Panc1 (cell line): ENCODE measurements at regions not wholly inside any gene's neighbourhood (a gene's known extent, or its start where the extent isn't known, plus 50 kb on each side); places are given as distances from the start of the nearest gene placed in this dataset.

Source experiments
- ATAC-seq: fragments of 200-7000 bp; cut with Tn5 transposase; 2 replicates; pipeline ENCODE4 v1.9.1; 2020; ENCODE audit warnings: mild to moderate bottlenecking, moderate library complexity
- BruUV-seq: library from RNA; stranded (reverse); fragments of 400-500 nt; replicated peaks from 2 replicates; lab custom pipeline; 2021; lab: Mats Ljungman, UMichigan
- CTCF ChIA-PET: fragments of 300-600 bp; sonication (Branson Sonifier 250); formaldehyde crosslinking; loops from one replicate; lab custom pipeline; 2022; ENCODE audit warnings: antibody characterized with exemption; lab: Charles Lee
- POLR2A ChIA-PET: fragments of 300-600 bp; sonication (Branson Sonifier 250); formaldehyde crosslinking; loops from one replicate; lab custom pipeline; 2022; ENCODE audit warnings: antibody characterized with exemption; lab: Charles Lee
- DNase-seq: peaks from one replicate; pipeline ENCODE4 v3.0.0-alpha.2; 2010; ENCODE audit warnings: low read depth, low spot score
- H3K27ac ChIP-seq: 2 replicates; pipeline ENCODE4 v1.5.1; 2011; ENCODE audit warnings: mild to moderate bottlenecking, low read length, inconsistent platforms
- H3K27me3 ChIP-seq: fragments of 200-500 bp; sonication (Bioruptor generic); 2 replicates; pipeline ENCODE4 v1.6.0; 2014; ENCODE audit warnings: low read length, inconsistent platforms; ENCODE audit not compliant: control insufficient read depth, insufficient read depth
- H3K36me3 ChIP-seq: fragments of 200-500 bp; sonication (Bioruptor generic); 2 replicates; pipeline ENCODE4 v1.5.1; 2014; ENCODE audit warnings: inconsistent platforms, mild to moderate bottlenecking, low read length, moderate library complexity; ENCODE audit not compliant: control insufficient read depth, insufficient read depth
- H3K4me1 ChIP-seq: 2 replicates; pipeline ENCODE4 v1.5.1; 2011; ENCODE audit warnings: inconsistent platforms, mild to moderate bottlenecking, low read length, moderate library complexity; ENCODE audit not compliant: control insufficient read depth, insufficient read depth
- H3K4me3 ChIP-seq, 2 experiments: 2 replicates each; pipeline ENCODE4 v1.5.1; 2011 to 2012; ENCODE audit warnings: low read depth in 2 of 2, low read length in 2 of 2, mild to moderate bottlenecking in 2 of 2, inconsistent platforms in 1 of 2, moderate library complexity in 1 of 2
- H3K9me3 ChIP-seq: fragments of 200-500 bp; sonication (Bioruptor generic); 2 replicates; pipeline ENCODE4 v1.5.1; 2014; ENCODE audit warnings: low read depth, mild to moderate bottlenecking, inconsistent platforms, low read length, moderate library complexity; ENCODE audit not compliant: control insufficient read depth, insufficient read depth
- POLR2AphosphoS5 ChIP-seq: IDR thresholded peaks from 2 replicates; pipeline ENCODE4 v1.6.1; 2012; ENCODE audit warnings: mild to moderate bottlenecking, low read depth, low read length, moderate library complexity
- SIN3A ChIP-seq: IDR thresholded peaks from 2 replicates; pipeline ENCODE4 v1.6.1; 2012; ENCODE audit warnings: low read depth, mild to moderate bottlenecking, low read length, moderate library complexity, borderline replicate concordance; ENCODE audit not compliant: insufficient read depth
- TCF7L2 ChIP-seq: IDR thresholded peaks from 2 replicates; pipeline ENCODE4 v1.6.1; 2011; ENCODE audit warnings: mild to moderate bottlenecking, low read depth, low read length, inconsistent platforms
- in situ Hi-C: cut with HindIII; loops from 2 replicates; pipeline ENCODE4 v1.10.0; 2016; ENCODE audit warnings: low sequenced_read_pairs, low pct_unique_long_range_greater_than_20kb
- intact Hi-C: fragments of 100-400 bp; cut with micrococcal nuclease; formaldehyde crosslinking; loops from one replicate; pipeline ENCODE4 v1.10.0; 2022; ENCODE audit not compliant: unreplicated experiment
- TF ChIP-seq, protein P1 (sequence below): fragments of 450-650 bp; IDR thresholded peaks from 2 replicates; pipeline ENCODE4 v1.5.1; 2017; ENCODE audit warnings: mild to moderate bottlenecking
- TF ChIP-seq, protein P2 (sequence below), 2 experiments: IDR thresholded peaks; 2 replicates each; pipeline ENCODE4 v1.6.1; 2011 to 2012; ENCODE audit warnings: low read depth in 2 of 2, control low read depth in 1 of 2, low read length in 1 of 2, mild to moderate bottlenecking in 1 of 2, moderate library complexity in 1 of 2; ENCODE audit not compliant: insufficient read depth in 1 of 2

DNA sequence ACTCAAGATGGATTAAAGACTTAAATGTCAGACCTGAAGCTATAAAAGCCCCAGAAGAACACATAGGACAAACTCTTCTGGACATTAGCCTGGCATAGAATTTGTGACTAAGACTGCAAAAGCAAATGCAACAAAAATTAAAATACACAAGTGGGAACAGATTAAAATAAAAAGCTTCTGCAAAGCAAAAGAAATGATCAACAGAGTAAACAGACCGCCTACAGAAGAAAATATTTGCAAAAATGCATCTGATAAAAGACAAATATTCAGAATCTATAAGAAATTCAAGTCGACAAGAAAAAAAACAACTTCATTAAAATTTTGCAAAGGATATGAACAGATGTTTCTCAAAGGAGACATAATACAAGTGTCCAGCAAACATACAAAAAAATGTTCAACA, 537.8 kb downstream of the SLITRK1 start:
- TF ChIP-seq POLR2AphosphoS5 (no peak), SIN3A (no peak), TCF7L2 (no peak)
- TF ChIP-seq, protein P1, sequence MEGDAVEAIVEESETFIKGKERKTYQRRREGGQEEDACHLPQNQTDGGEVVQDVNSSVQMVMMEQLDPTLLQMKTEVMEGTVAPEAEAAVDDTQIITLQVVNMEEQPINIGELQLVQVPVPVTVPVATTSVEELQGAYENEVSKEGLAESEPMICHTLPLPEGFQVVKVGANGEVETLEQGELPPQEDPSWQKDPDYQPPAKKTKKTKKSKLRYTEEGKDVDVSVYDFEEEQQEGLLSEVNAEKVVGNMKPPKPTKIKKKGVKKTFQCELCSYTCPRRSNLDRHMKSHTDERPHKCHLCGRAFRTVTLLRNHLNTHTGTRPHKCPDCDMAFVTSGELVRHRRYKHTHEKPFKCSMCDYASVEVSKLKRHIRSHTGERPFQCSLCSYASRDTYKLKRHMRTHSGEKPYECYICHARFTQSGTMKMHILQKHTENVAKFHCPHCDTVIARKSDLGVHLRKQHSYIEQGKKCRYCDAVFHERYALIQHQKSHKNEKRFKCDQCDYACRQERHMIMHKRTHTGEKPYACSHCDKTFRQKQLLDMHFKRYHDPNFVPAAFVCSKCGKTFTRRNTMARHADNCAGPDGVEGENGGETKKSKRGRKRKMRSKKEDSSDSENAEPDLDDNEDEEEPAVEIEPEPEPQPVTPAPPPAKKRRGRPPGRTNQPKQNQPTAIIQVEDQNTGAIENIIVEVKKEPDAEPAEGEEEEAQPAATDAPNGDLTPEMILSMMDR: no peak
- TF ChIP-seq, protein P2, sequence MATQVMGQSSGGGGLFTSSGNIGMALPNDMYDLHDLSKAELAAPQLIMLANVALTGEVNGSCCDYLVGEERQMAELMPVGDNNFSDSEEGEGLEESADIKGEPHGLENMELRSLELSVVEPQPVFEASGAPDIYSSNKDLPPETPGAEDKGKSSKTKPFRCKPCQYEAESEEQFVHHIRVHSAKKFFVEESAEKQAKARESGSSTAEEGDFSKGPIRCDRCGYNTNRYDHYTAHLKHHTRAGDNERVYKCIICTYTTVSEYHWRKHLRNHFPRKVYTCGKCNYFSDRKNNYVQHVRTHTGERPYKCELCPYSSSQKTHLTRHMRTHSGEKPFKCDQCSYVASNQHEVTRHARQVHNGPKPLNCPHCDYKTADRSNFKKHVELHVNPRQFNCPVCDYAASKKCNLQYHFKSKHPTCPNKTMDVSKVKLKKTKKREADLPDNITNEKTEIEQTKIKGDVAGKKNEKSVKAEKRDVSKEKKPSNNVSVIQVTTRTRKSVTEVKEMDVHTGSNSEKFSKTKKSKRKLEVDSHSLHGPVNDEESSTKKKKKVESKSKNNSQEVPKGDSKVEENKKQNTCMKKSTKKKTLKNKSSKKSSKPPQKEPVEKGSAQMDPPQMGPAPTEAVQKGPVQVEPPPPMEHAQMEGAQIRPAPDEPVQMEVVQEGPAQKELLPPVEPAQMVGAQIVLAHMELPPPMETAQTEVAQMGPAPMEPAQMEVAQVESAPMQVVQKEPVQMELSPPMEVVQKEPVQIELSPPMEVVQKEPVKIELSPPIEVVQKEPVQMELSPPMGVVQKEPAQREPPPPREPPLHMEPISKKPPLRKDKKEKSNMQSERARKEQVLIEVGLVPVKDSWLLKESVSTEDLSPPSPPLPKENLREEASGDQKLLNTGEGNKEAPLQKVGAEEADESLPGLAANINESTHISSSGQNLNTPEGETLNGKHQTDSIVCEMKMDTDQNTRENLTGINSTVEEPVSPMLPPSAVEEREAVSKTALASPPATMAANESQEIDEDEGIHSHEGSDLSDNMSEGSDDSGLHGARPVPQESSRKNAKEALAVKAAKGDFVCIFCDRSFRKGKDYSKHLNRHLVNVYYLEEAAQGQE (IDR thresholded peaks at IDR 0.05; ENCODE audit: insufficient read depth in 1 of 2, low read depth in 2 of 2, low read length in 1 of 2): no peak
- Histone ChIP-seq H3K27ac (no peak overlapping the region), H3K9me3 (no peaks in the 10 kb centered on the region), H3K4me3 (no peak overlapping the region), H3K4me1 (no peaks in the 10 kb centered on the region), H3K27me3 (no peaks in the 10 kb centered on the region), H3K36me3 (no peaks in the 10 kb centered on the region)
- ChIA-PET CTCF (no interaction called here), POLR2A (no interaction called here)
- intact Hi-C loops: no loop called here
- in situ Hi-C loops: no loop called here
- ATAC-seq (no peak), DNase-seq (no peak)
- BruUV-seq: no TSS peak

GRCh38 chr13:83340170-83340569, 542.1 kb downstream of the SLITRK1 start:
- DNase-seq: no peak
- no TSS peak for BruUV-seq
- POLR2A ChIA-PET: no interaction called here

More at GRCh38 chr13:83340170-83340569, 542.1 kb downstream of the SLITRK1 start:
- TF ChIP-seq, protein P1: no peak; the same call in 1 of the 2 replicates
- TF ChIP-seq TCF7L2 (no peak), SIN3A (no peak), POLR2AphosphoS5 (no peak)
- TF ChIP-seq, protein P2 (IDR thresholded peaks at IDR 0.05; ENCODE audit: insufficient read depth in 1 of 2, low read depth in 2 of 2, low read length in 1 of 2): no peak
- H3K9me3 ChIP-seq: no peaks in the 10 kb centered on the region
- no peaks in the 10 kb centered on the region for H3K36me3 ChIP-seq
- no peak for ATAC-seq
- intact Hi-C loops (no loop called here), in situ Hi-C loops (no loop called here)
- no peaks in the 10 kb centered on the region for H3K27me3 ChIP-seq
- no peak overlapping the region for H3K4me3 ChIP-seq
- H3K4me1 ChIP-seq: no peaks in the 10 kb centered on the region
- CTCF ChIA-PET: no interaction called here
- H3K27ac ChIP-seq: no peak overlapping the region
